ENCODE measurements at regions not wholly inside any gene's neighbourhood (a gene's known extent, or its start where the extent isn't known, plus 50 kb on each side); places are given as distances from the start of the nearest gene placed in this dataset.

DNA sequence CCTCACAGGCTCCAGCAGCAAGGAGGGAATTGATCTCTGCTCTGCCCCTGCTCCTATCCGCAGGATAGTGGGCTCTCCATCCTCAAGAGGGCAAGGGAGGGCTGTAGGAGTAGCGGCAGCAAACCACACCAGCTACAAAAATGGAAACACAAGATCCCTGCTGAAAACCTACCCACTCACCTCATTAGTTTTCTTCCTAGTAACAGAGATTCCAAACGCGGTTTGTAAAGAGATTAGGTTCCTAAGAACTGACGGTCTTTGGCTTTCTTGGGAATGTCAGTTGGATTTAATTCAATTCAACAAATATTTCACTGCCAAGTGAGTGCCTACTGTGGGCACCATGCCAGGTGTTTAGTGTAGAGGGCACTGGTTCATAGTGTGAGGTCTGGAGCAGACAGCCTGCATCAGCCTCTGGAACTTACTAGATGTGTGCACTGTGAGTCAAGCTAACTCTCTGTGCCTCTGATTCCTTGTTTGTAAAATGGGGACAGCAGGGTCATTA, 84.7 kb downstream of the MRPL46 start:
- no peak for DNase-seq (ENCODE audit: low spot score)

GRCh38 chr15:88378188-88378637, 89.0 kb downstream of the MRPL46 start:
- no peak for DNase-seq (ENCODE audit: low spot score)

DNA sequence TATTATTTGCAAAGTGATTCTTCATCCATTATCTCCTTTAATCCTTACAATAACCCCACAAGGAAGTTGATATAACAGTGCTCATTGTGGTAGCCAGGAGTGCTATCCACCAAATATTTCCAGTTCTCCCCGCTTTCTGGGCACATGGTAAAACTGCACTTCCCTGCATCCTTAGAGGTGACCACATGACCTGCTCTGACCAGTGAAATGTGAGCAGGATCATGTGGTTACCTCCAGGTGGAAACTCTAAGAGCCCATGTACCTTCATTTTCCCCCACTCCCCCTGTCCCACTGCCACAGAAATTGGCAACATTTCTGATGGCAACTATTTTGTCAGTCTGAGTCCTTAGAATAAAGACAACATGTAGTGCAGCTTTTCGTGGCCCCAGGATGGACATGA, 89.7 kb downstream of the MRPL46 start:
- DNase-seq (ENCODE audit: low spot score): no peak

DNA sequence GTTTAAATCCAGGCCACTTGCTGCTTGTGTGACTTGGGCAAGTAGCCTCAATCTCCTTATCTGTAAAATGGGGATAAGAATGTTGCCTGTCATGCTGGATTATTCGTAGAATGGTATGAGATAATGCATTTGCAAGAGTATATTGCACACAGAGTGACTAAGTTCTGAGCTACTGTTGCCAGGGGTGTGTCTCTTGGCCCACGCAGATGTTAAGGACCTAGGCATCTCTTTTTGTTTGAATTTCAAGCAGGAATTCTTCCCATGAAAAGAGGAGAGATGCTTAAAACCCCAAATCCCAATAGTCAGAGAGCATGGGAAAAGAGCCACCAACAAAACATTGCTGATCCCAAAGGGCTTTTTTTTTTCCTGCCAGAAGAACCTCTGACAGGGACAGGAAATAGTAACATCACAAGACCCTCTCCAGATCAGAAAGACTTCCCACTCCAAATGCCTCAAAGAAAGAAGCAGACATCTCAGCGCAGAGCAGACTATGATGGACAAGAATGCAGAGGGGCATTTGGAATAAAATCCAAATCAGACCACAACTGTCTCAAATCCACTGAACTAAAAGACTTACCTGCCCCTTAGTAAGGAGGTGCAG, 90.5 kb downstream of the MRPL46 start:
- no peak for DNase-seq (ENCODE audit: low spot score)

GRCh38 chr15:88375234-88375927, 91.8 kb downstream of the MRPL46 start:
- DNase-seq (ENCODE audit: low spot score): no peak

- no peak for DNase-seq (ENCODE audit: low spot score)
Observed at GRCh38 chr15:88365124-88365523, 102.1 kb downstream of the MRPL46 start.

DNA sequence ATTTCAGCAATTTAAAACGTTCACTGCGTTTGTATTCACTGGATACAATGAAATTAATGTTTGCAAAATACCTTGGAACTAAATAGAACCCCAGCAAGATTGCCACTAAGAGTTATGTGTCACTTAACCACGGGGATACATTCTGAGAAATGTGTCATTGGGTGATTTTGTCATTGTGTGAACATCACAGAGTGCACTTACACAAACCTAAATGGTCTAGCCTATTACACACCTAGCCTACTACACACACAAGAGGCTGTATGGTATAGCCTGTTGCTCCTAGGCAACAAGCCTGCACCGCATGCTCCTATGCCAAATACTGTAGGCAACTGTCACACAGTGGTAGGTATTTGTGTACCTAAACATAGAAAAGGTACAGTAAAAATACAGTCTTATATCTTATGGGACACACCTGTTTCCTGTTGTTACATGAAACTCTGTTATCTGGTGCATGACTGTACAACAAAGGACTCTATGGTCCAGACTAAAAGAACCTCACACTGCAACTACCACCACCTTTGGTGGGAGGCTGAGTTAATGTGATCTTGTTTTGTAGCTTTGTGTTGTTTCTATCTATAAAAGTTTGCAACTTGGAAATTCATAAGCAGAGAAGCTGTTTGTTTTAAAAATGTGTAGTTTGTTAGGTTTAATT, 92.2 kb upstream of the NTRK3 start:
- DNase-seq (ENCODE audit: low spot score): no peak

GRCh38 chr15:88345962-88346361, 89.4 kb upstream of the NTRK3 start:
- no peak for DNase-seq (ENCODE audit: low spot score)

DNA sequence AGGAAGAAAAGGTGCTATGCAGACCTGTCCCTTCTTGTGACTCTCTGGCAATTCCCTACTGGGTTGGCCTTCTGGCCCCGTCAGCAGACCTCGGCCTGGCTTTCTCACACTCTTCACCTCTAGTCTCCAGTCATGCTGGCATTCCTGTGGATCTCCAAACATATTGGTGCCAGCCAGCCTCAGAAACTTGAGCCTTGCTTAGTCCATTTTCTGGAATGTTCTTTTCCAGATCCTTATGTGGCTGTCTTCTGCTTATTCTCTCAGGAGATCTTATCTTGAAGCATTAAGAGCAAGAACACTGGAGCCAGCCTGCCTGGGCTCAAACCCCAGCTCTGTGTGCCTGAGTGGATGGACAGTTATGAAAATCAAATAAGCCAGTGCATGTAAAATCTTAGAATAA, 88.2 kb upstream of the NTRK3 start:
- DNase-seq (ENCODE audit: low spot score): no peak

DNA sequence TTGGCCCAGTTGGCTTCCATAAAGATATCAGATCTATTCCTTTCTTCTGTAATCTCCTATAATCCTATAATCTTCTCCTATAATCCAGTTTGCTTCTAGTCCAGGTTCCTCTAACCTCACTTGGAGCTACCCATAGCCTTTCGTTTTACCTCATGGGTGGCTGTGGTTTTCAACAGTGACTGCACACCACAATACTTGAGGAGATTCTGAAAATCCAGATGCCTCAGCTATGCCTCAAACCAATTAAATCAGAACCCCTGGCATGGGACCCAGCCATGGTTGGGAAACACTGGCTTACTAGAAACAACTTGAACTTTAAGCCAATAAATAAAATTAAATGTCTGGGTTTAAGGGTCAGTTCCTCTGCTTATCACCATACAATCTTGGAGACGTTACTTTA, 86.1 kb upstream of the NTRK3 start:
- DNase-seq (ENCODE audit: low spot score): no peak

GRCh38 chr15:88341653-88342052, 85.1 kb upstream of the NTRK3 start:
- DNase-seq (ENCODE audit: low spot score): no peak

GRCh38 chr15:88341006-88341405, 84.5 kb upstream of the NTRK3 start:
- DNase-seq (ENCODE audit: low spot score): no peak

GRCh38 chr15:88337993-88338392, 81.5 kb upstream of the NTRK3 start:
- DNase-seq (ENCODE audit: low spot score): no peak

DNA sequence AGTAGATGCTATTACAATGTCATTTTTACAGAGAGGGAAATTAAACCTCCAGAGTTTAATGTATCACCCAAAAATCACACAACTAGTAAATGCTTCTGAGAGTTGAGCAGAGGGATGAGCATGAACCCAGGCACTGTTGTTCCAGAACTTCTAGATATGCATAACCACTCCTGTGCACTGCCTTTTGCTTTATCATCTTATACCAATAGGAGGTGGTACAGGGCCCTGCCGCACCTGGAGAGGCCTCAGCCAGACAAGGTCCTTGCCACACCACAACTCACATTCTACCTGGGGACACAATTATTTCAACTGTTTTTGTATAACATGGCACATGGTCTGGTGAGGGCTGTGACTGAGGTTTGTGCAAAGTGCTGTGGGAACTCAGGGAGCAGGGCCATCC, 78.5 kb upstream of the NTRK3 start:
- no peak for DNase-seq (ENCODE audit: low spot score)

DNA sequence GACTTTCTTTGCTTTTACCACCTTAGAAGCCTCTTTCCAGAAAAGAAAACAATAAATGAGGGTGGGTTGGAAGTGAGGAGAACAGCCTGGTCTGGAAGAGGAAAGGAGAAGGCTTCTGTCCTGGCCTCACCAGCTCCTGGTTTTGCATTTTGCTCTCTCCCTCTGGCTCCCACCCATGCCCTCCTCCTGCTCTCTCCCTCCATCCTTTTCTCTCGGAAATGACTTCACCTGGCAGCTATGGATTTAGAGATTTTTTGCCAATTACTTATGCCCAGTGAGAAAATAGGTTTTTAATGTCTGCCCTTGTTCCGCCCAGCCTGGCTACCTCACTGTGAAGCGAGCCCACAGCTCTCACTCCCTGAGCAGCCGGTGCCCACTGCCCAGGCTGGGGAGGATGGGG, 77.9 kb upstream of the NTRK3 start:
- DNase-seq (ENCODE audit: low spot score): no peak

DNA sequence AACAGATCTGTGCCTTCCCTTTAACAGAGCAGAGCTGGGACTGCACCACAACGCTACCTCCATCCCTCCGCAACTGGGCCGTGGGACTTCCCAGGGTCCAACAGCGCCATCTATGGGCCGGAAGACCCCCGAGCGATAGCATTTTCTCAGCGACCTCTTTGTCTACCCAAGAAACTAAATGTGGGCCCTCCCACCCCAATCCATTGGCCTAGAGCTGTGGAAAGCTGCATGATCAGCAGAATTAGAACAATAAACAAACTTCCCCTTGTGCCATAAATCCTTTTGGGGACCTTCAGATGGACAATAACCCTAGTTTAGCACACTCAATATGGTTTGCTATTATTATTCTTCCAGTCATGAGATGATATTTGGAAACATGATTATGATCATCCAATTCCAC, 74.8 kb upstream of the NTRK3 start:
- DNase-seq (ENCODE audit: low spot score): peak; percentile 62

DNA sequence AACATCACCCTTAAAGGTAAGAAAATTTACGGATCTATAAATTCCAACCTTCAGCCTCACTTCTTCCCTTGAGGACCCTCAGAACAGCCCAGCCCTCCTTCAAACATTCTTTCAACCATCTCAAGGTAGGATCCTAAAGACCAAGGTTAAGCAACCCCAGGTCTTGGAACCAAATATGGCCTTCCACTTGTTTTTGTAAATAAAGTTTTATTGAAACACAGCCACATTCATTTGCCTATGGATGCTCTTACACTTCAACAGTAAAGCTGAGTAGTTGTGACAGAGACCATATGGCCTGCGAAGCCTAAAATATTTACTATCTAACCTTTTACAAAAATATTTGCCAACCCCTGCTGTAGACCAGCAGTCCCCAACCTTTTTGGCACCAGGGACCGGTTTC, 70.4 kb upstream of the NTRK3 start:
- no peak for DNase-seq (ENCODE audit: low spot score)

- no peak for DNase-seq (ENCODE audit: low spot score)
Observed at GRCh38 chr15:88324741-88325065, 68.2 kb upstream of the NTRK3 start.

GRCh38 chr15:88323976-88324740, 67.6 kb upstream of the NTRK3 start:
- DNase-seq (ENCODE audit: low spot score): no peak

- DNase-seq (ENCODE audit: low spot score): no peak
Observed at GRCh38 chr15:88323468-88323867, 66.9 kb upstream of the NTRK3 start.

- no peak for DNase-seq (ENCODE audit: low spot score)
Observed at GRCh38 chr15:88322461-88322860, 65.9 kb upstream of the NTRK3 start.

GRCh38 chr15:88321271-88321670, 64.7 kb upstream of the NTRK3 start:
- no peak for DNase-seq (ENCODE audit: low spot score)

- DNase-seq (ENCODE audit: low spot score): no peak
Observed at GRCh38 chr15:88316586-88316985, 60.0 kb upstream of the NTRK3 start.

All from D341Med (cell line).